HepG2 (cell line): ENCODE measurements at regions not wholly inside any gene's neighbourhood (a gene's known extent, or its start where the extent isn't known, plus 50 kb on each side); places are given as distances from the start of the nearest gene placed in this dataset.

Experiments
- ATAC-seq: fragments of 200-7000 bp; cut with Tn5 transposase; 3 replicates; pipeline ENCODE4 v1.9.1; 2020; ENCODE audit warnings: mild to moderate bottlenecking, moderate library complexity
- BruUV-seq: library from RNA; stranded (reverse); fragments of 400-500 nt; replicated peaks from 2 replicates; lab custom pipeline; 2021; lab: Mats Ljungman, UMichigan
- CTCF ChIA-PET: fragments of 300-600 bp; formaldehyde crosslinking; extraction: SDS; loops from one replicate; lab custom pipeline; 2021; ENCODE audit warnings: low total read pairs, inconsistent platforms, low intra/inter-chr PET ratio; lab: Yijun Ruan, JAX
- POLR2A ChIA-PET: fragments of 350-600 bp; sonication (Branson Sonifier 250); formaldehyde crosslinking; loops from one replicate; lab custom pipeline; 2020; ENCODE audit warnings: antibody characterized with exemption, inconsistent platforms; lab: Yijun Ruan, JAX
- DNase-seq: peaks from one replicate; pipeline ENCODE4 v3.0.0-alpha.2; 2015; ENCODE audit warnings: low spot score
- FAIRE-seq: peaks from 3 replicates; lab custom pipeline; 2011; peaks lifted over from hg19 to GRCh38; lab: Jason Lieb, UNC
- H2AFZ ChIP-seq: one replicate; pipeline ENCODE4 v1.6.1; 2011; ENCODE audit warnings: low read length, inconsistent platforms
- H3K27ac ChIP-seq: fragments of 300-600 bp; 3 replicates; pipeline ENCODE4 v1.8.0; 2011; ENCODE audit warnings: mixed run types, mild to moderate bottlenecking, mixed read lengths, low read length, inconsistent platforms; ENCODE audit not compliant: insufficient read depth; ENCODE audit errors: extremely low read length
- H3K27me3 ChIP-seq, 2 experiments: fragments of 200-600 bp in 1 of 2; 2 replicates in 1 of 2; 3 replicates in 1 of 2; pipeline versions ENCODE4 v1.6.0 to v1.8.0; 2011; ENCODE audit warnings: low read length in 2 of 2, mild to moderate bottlenecking in 2 of 2, moderate library complexity in 2 of 2, inconsistent platforms in 1 of 2; ENCODE audit not compliant: insufficient read depth in 2 of 2, control insufficient read depth in 1 of 2
- H3K36me3 ChIP-seq, 2 experiments: fragments of 200-600 bp in 1 of 2; replicated peaks in 1 of 2; 2 replicates in 1 of 2; 3 replicates in 1 of 2; pipeline versions ENCODE4 v1.5.1 to v1.8.0; 2011; ENCODE audit warnings: low read length in 2 of 2, inconsistent platforms in 1 of 2; ENCODE audit not compliant: insufficient read depth in 2 of 2, control insufficient read depth in 1 of 2
- H3K4me1 ChIP-seq: 2 replicates; pipeline ENCODE4 v1.5.1; 2012; ENCODE audit warnings: low read length, inconsistent platforms; ENCODE audit not compliant: insufficient read depth
- H3K4me2 ChIP-seq: 2 replicates; pipeline ENCODE4 v1.6.0; 2011; ENCODE audit warnings: low read depth, low read length, inconsistent platforms
- H3K4me3 ChIP-seq, 3 experiments: fragments of 200-600 bp in 1 of 3; sonication (generic), shearing (Covaris generic) in 1 of 3; replicated peaks in 1 of 3; 2 replicates each; pipeline ENCODE4 v1.5.1; 2011 to 2016; ENCODE audit warnings: low read length in 3 of 3, inconsistent platforms in 2 of 3, low read depth in 2 of 3, mild to moderate bottlenecking in 2 of 3, control low read depth in 1 of 3, mixed read lengths in 1 of 3; ENCODE audit not compliant: insufficient read depth in 1 of 3
- H3K79me2 ChIP-seq: one replicate; pipeline ENCODE4 v1.6.1; 2011; ENCODE audit warnings: low read length, inconsistent platforms; ENCODE audit not compliant: insufficient read depth
- H3K9ac ChIP-seq: 2 replicates; pipeline ENCODE4 v1.6.0; 2011; ENCODE audit warnings: mild to moderate bottlenecking, low read depth, low read length, inconsistent platforms; ENCODE audit not compliant: insufficient read depth
- H3K9me3 ChIP-seq: 2 replicates; pipeline ENCODE4 v1.5.1; 2012; ENCODE audit warnings: mild to moderate bottlenecking, low read length
- H4K20me1 ChIP-seq: 2 replicates; pipeline ENCODE4 v1.6.0; 2011; ENCODE audit warnings: inconsistent platforms, mild to moderate bottlenecking, low read length, moderate library complexity; ENCODE audit not compliant: insufficient read depth
- CBX5 ChIP-seq: sonication (generic); formaldehyde crosslinking; IDR thresholded peaks from 2 replicates; pipeline ENCODE4 v1.4.0; 2020; ENCODE audit warnings: missing genetic modification reagents, borderline replicate concordance
- FOXO1 ChIP-seq: sonication (generic); formaldehyde crosslinking; IDR thresholded peaks from 2 replicates; pipeline ENCODE4 v1.4.0; 2020; ENCODE audit warnings: missing genetic modification reagents
- JUND ChIP-seq: sonication (generic); formaldehyde crosslinking; IDR thresholded peaks from 2 replicates; pipeline ENCODE4 v1.8.0; 2022; ENCODE audit warnings: mild to moderate bottlenecking, missing genetic modification reagents
- NR2C2 ChIP-seq: sonication (generic); formaldehyde crosslinking; IDR thresholded peaks from 2 replicates; pipeline ENCODE4 v1.4.0; 2020; ENCODE audit warnings: missing genetic modification reagents, mild to moderate bottlenecking, moderate library complexity, borderline replicate concordance
- TEAD3 ChIP-seq: optimal IDR thresholded peaks from 2 replicates; pipeline ENCODE3; 2016; ENCODE audit warnings: borderline replicate concordance
- ZNF124 ChIP-seq: sonication (generic); formaldehyde crosslinking; IDR thresholded peaks from 2 replicates; pipeline ENCODE4 v1.4.0; 2020; ENCODE audit warnings: missing genetic modification reagents
- ZNF281 ChIP-seq: sonication (generic); formaldehyde crosslinking; IDR thresholded peaks from 2 replicates; pipeline ENCODE4 v1.4.0; 2020; ENCODE audit warnings: missing genetic modification reagents, borderline replicate concordance
- ZNF367 ChIP-seq: sonication (generic); formaldehyde crosslinking; IDR thresholded peaks from 2 replicates; pipeline ENCODE4 v1.4.0; 2020; ENCODE audit warnings: missing genetic modification reagents, borderline replicate concordance
- ZSCAN29 ChIP-seq: sonication (generic); formaldehyde crosslinking; conservative IDR thresholded peaks from 2 replicates; pipeline ENCODE4 v1.4.0; 2020; ENCODE audit warnings: mild to moderate bottlenecking, missing genetic modification reagents
- WGBS: methylation state at CpG from one replicate; pipeline ENCODE4 v1.1.6; 2017; ENCODE audit warnings: low lambda C conversion rate; 5-methylcytosine and 5-hydroxymethylcytosine counted together
- in situ Hi-C: cut with HindIII; loops from 2 replicates; pipeline ENCODE4 v1.10.0; 2017; ENCODE audit warnings: low pct_unique_long_range_greater_than_20kb; ENCODE audit not compliant: extremely low pct_ligation_motif_present
- intact Hi-C: fragments of 100-400 bp; cut with micrococcal nuclease; formaldehyde crosslinking; loops from one replicate; pipeline ENCODE4 v1.10.0; 2022; ENCODE audit not compliant: unreplicated experiment
- TF ChIP-seq, protein P1 (sequence below): fragments of 450-650 bp; IDR thresholded peaks from 2 replicates; pipeline ENCODE4 v1.6.1; 2016
- TF ChIP-seq, protein P2 (sequence below): sonication (generic); formaldehyde crosslinking; IDR thresholded peaks from 2 replicates; pipeline ENCODE4 v1.4.0; 2020; ENCODE audit warnings: missing genetic modification reagents, low read depth, mild to moderate bottlenecking, borderline replicate concordance

DNA sequence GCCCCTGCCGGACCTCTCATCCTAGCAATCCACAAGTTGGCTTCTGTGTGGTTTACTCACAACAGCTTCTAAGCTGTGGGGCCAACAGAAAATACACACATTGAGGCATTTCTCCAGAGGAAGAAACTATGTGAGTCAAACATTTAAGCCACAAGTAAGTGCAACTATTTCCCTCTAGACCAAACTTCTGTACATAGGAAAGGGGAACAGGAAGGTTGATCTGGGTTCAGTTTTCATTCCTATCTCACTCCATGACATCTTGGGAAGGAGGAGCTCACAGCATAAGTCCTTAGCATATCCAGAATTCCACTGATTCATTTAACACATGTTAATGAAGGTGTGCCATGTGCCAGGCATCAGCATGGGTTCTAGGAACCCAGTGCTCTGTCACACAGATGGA, 72.8 kb upstream of the PICALM start:
- H3K27me3 ChIP-seq = no peaks in the 10 kb centered on the region
- no peaks in the 10 kb centered on the region for H3K36me3 ChIP-seq
- ATAC-seq = no peak
- H3K4me2 ChIP-seq = no peak overlapping the region
- H3K4me1 ChIP-seq = peaks cover 25% of the 10 kb centered on the region
- 92% methylated on average over 1 of the region's 1 CpG for WGBS
- H3K9ac ChIP-seq = no peak overlapping the region
- CTCF ChIA-PET = no interaction called here
- H3K27ac ChIP-seq = no peak overlapping the region
- H2AFZ ChIP-seq = no peak overlapping the region
- BruUV-seq = no TSS peak
- no peak for FAIRE-seq
- H3K79me2 ChIP-seq = no peaks in the 10 kb centered on the region
- TF ChIP-seq CBX5 (CRISPR knock-in tag) = no peak
- TF ChIP-seq, protein P1, sequence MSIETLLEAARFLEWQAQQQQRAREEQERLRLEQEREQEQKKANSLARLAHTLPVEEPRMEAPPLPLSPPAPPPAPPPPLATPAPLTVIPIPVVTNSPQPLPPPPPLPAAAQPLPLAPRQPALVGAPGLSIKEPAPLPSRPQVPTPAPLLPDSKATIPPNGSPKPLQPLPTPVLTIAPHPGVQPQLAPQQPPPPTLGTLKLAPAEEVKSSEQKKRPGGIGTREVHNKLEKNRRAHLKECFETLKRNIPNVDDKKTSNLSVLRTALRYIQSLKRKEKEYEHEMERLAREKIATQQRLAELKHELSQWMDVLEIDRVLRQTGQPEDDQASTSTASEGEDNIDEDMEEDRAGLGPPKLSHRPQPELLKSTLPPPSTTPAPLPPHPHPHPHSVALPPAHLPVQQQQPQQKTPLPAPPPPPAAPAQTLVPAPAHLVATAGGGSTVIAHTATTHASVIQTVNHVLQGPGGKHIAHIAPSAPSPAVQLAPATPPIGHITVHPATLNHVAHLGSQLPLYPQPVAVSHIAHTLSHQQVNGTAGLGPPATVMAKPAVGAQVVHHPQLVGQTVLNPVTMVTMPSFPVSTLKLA = peak; percentile 93
- no peaks in the 10 kb centered on the region for H3K9me3 ChIP-seq
- POLR2A ChIA-PET = no interaction called here
- DNase-seq = no peak
- intact Hi-C loops = no loop called here
- no peak overlapping the region for H3K4me3 ChIP-seq
- in situ Hi-C loops = no loop called here
- no peaks in the 10 kb centered on the region for H4K20me1 ChIP-seq

GRCh38 chr11:86140334-86140990, 71.6 kb upstream of the PICALM start:
- no peak overlapping the region for H2AFZ ChIP-seq
- intact Hi-C loops = no loop called here
- H4K20me1 ChIP-seq = no peaks in the 10 kb centered on the region
- H3K9me3 ChIP-seq = no peaks in the 10 kb centered on the region
- CTCF ChIA-PET = no interaction called here
- POLR2A ChIA-PET = no interaction called here
- no TSS peak for BruUV-seq
- no peaks in the 10 kb centered on the region for H3K36me3 ChIP-seq
- no peak overlapping the region for H3K27ac ChIP-seq
- FAIRE-seq (no peak), DNase-seq (no peak), ATAC-seq (no peak)
- peaks cover 14% of the 10 kb centered on the region for H3K4me1 ChIP-seq
- in situ Hi-C loops = no loop called here
- 60% methylated on average over 10 of the region's 10 CpGs for WGBS
- no peak overlapping the region for H3K9ac ChIP-seq
- H3K27me3 ChIP-seq = no peaks in the 10 kb centered on the region
- H3K4me3 ChIP-seq = no peak overlapping the region
- H3K79me2 ChIP-seq = no peaks in the 10 kb centered on the region
- H3K4me2 ChIP-seq = no peak overlapping the region
- TF ChIP-seq JUND (CRISPR knock-in tag) (no peak), TEAD3 (no peak), ZNF124 (CRISPR knock-in tag) (no peak), FOXO1 (no peak), ZSCAN29 (CRISPR knock-in tag) (no peak), ZNF281 (CRISPR knock-in tag) (no peak), NR2C2 (no peak), ZNF367 (CRISPR knock-in tag) (no peak)
- TF ChIP-seq, protein P2, sequence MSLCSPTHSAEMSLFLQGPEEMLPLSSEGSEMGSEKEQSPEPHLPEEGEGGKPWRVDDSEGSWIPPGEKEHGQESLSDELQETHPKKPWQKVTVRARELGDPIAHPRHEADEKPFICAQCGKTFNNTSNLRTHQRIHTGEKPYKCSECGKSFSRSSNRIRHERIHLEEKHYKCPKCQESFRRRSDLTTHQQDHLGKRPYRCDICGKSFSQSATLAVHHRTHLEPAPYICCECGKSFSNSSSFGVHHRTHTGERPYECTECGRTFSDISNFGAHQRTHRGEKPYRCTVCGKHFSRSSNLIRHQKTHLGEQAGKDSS (CRISPR knock-in tag) = no peak
